WERI-Rb-1 (cell line): ENCODE measurements at regions not wholly inside any gene's neighbourhood (a gene's known extent, or its start where the extent isn't known, plus 50 kb on each side); places are given as distances from the start of the nearest gene placed in this dataset.

ENCODE experiments used
- DNase-seq: peaks from one replicate; pipeline ENCODE4 v3.0.0-alpha.2; 2020
- H3K27ac ChIP-seq: fragments of 250-450 bp; sonication (Bioruptor Pico); 2 replicates; pipeline ENCODE4 v1.5.1; 2020; ENCODE audit warnings: mild to moderate bottlenecking, moderate library complexity
- H3K27me3 ChIP-seq: fragments of 250-450 bp; sonication (Bioruptor Pico); 2 replicates; pipeline ENCODE4 v1.5.1; 2021; ENCODE audit warnings: mild to moderate bottlenecking, low read depth, moderate library complexity; ENCODE audit not compliant: insufficient read depth, severe bottlenecking
- H3K36me3 ChIP-seq: fragments of 250-450 bp; sonication (Bioruptor Pico); 2 replicates; pipeline ENCODE4 v1.5.1; 2020; ENCODE audit warnings: mild to moderate bottlenecking, moderate library complexity
- H3K4me3 ChIP-seq: 2 replicates; pipeline ENCODE4 v1.5.1; 2011; ENCODE audit warnings: low read depth, mild to moderate bottlenecking, control low read depth, low read length
- H3K9me3 ChIP-seq: fragments of 250-450 bp; sonication (Bioruptor Pico); 2 replicates; pipeline ENCODE4 v1.5.1; 2021; ENCODE audit warnings: mild to moderate bottlenecking, moderate library complexity; ENCODE audit not compliant: severe bottlenecking
- TF ChIP-seq, protein P1 (sequence below): IDR thresholded peaks from 2 replicates; pipeline ENCODE4 v1.5.1; 2011; ENCODE audit warnings: low read depth, mild to moderate bottlenecking, control low read depth, inconsistent platforms, low read length

DNA sequence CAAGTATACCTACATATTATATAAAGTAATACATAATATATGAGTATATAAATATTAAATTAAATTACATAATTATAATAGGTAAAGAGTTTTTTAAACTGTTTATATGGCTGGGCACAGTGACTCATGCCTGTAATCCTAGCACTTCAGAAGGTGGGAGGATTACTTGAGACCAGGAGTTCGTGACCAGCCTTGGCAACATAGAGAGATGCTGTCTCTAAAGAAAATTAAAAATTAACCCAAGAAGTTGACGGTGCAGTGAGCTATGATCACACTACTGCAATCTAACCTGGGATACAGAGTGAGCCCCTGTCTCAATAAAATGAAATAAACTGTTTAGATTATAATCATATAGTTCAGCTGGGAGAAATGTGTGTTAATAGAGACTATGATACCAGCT, 363.0 kb downstream of the DDX10 start:
- Histone ChIP-seq H3K27me3 (no peaks in the 10 kb centered on the region), H3K4me3 (no peak overlapping the region), H3K36me3 (no peaks in the 10 kb centered on the region), H3K27ac (no peak overlapping the region), H3K9me3 (no peaks in the 10 kb centered on the region)
- TF ChIP-seq, protein P1, sequence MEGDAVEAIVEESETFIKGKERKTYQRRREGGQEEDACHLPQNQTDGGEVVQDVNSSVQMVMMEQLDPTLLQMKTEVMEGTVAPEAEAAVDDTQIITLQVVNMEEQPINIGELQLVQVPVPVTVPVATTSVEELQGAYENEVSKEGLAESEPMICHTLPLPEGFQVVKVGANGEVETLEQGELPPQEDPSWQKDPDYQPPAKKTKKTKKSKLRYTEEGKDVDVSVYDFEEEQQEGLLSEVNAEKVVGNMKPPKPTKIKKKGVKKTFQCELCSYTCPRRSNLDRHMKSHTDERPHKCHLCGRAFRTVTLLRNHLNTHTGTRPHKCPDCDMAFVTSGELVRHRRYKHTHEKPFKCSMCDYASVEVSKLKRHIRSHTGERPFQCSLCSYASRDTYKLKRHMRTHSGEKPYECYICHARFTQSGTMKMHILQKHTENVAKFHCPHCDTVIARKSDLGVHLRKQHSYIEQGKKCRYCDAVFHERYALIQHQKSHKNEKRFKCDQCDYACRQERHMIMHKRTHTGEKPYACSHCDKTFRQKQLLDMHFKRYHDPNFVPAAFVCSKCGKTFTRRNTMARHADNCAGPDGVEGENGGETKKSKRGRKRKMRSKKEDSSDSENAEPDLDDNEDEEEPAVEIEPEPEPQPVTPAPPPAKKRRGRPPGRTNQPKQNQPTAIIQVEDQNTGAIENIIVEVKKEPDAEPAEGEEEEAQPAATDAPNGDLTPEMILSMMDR = no peak
- DNase-seq = no peak

DNA sequence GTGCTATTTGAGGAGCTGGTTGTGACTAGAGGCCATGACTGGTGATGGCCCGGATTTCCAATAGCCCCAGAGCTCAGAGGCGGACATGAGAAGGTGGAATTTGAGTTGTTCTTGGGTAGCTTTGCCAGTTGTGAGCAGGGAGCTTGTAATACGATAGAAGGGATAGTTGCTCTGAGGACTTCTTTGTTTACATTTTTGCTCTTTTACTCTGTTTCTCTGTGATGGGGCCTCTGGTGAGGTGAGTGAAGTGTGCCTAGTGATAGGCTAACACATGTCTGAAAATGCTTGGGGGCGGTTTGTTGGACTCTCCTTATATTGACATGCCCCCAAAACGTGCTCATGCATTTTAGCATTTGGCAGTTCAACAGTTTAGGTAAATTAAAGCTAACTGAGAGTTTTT, 365.1 kb downstream of the DDX10 start:
- no peak overlapping the region for H3K27ac ChIP-seq
- TF ChIP-seq, protein P1 = no peak
- no peaks in the 10 kb centered on the region for H3K27me3 ChIP-seq

DNA sequence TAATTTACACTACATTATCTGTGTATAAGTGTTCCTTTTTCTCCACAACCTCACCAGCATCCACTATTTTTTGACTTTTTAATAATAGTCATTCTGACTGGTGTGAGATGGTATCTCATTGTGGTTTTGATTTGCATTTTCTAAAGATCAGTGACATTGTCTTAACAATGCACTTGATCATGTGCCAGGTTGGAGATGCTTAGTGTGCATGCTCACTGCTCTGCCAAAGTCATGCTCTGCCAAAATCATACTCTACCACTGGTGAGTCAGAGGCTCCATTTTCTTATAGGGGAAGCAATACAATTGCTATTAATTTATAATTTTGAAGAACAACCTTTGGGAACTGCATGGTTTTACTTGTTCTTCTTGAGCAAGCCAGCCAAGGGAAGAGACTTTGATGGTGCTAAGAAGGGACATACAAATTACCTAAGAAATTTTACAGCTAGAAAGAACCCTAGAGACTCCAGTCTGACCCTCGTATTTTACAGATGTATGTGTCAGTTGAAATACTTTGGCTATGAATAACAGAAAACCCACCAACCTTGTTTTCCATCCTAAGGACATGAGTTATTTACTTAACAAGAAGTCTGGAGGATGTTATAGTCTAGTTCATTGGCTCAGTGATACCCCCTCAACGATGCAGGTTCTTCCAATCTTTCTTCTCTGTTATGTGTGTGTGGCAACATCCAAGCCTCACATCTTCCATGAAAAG, 368.9 kb downstream of the DDX10 start:
- Histone ChIP-seq H3K27ac (no peak overlapping the region), H3K9me3 (no peaks in the 10 kb centered on the region), H3K4me3 (no peak overlapping the region), H3K36me3 (no peaks in the 10 kb centered on the region), H3K27me3 (no peaks in the 10 kb centered on the region)
- TF ChIP-seq, protein P1 = no peak
- no peak for DNase-seq

More for the DNA sequence above, 365.1 kb downstream of the DDX10 start:
- Histone ChIP-seq H3K9me3 (no peaks in the 10 kb centered on the region), H3K36me3 (no peaks in the 10 kb centered on the region), H3K4me3 (no peak overlapping the region)
- DNase-seq = no peak

DNA sequence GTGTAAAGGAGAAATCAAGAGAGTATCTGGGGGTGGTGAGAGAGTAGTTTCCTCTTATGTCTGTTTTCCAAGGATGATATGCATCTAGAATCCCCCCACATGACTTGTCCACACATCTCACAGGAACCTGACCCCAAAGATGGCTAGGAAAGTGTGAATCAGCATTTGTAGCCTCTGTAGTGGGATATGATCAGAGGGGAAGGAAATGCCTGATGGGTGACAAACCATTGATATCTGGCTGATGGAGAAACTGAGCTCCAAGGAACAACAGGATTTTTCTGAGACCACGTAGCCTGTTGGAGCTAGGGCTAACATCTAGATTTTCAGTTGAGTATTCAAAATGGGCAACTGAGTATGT, 369.4 kb downstream of the DDX10 start:
- no peak overlapping the region for H3K4me3 ChIP-seq
- DNase-seq = no peak
- TF ChIP-seq, protein P1 = no peak

DNA sequence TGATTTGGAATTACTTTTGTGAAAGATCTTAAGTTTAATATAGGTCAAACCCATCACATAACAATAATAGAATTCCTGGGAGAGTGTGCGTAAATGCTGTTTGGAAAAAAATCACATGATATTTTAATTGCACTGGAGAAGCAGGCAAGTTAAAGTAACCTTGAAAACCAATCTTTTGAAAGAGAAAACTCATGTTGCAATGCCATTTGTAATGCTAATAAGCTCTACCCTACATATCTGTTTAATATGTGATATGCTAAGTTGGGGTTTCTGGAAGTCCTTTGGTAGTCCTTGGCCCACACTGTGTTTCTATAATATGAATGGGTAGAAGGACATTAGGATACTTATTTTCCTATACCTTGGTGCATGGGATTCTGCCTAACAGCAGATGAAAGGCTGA, 370.4 kb downstream of the DDX10 start:
- no peak for DNase-seq
- Histone ChIP-seq H3K27ac (no peak overlapping the region), H3K27me3 (no peaks in the 10 kb centered on the region), H3K36me3 (no peaks in the 10 kb centered on the region), H3K4me3 (no peak overlapping the region), H3K9me3 (no peaks in the 10 kb centered on the region)
- TF ChIP-seq, protein P1 = no peak

More for the DNA sequence above, 369.4 kb downstream of the DDX10 start:
- Histone ChIP-seq H3K27ac (no peak overlapping the region), H3K27me3 (no peaks in the 10 kb centered on the region), H3K36me3 (no peaks in the 10 kb centered on the region), H3K9me3 (no peaks in the 10 kb centered on the region)

DNA sequence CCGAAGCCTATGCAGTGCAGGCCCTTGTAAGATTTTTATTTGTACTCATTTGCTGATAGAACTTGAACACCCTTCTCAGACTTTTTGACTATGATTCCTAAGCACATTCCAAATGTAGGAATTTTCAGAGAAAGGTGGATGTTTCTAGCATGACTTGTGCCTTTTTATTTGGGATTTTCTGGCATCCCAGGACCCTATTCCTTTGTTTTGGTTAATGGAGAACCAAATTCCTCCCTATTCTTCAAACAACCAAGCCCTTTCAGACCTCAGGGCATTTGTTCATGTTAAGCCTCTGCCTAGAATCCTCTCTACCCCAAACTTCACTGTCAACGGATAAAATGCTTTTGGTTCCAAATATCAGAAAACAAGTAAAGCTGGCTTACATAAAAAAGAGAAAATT, 371.1 kb downstream of the DDX10 start:
- TF ChIP-seq, protein P1 = no peak
- DNase-seq = no peak
- no peak overlapping the region for H3K4me3 ChIP-seq
- no peak overlapping the region for H3K27ac ChIP-seq
- no peaks in the 10 kb centered on the region for H3K27me3 ChIP-seq
- no peaks in the 10 kb centered on the region for H3K36me3 ChIP-seq
- no peaks in the 10 kb centered on the region for H3K9me3 ChIP-seq
